OCI-LY1 (cell line): ENCODE measurements at regions not wholly inside any gene's neighbourhood (a gene's known extent, or its start where the extent isn't known, plus 50 kb on each side); places are given as distances from the start of the nearest gene placed in this dataset.

ENCODE experiments used
- EZH2 ChIP-seq: fragments of 200-600 bp; sonication (generic), shearing (Covaris generic); IDR thresholded peaks from 2 replicates; pipeline ENCODE4 v1.8.0; 2017; ENCODE audit warnings: borderline replicate concordance, mixed run types, mild to moderate bottlenecking, antibody characterized with exemption, low read length, moderate library complexity, mixed read lengths
- TF ChIP-seq, protein P1 (sequence below): fragments of 200-600 bp; sonication (generic), shearing (Covaris generic); IDR thresholded peaks from 2 replicates; pipeline ENCODE4 v1.5.1; 2017; ENCODE audit warnings: mild to moderate bottlenecking, antibody characterized with exemption, low read length, moderate library complexity, mixed read lengths

DNA sequence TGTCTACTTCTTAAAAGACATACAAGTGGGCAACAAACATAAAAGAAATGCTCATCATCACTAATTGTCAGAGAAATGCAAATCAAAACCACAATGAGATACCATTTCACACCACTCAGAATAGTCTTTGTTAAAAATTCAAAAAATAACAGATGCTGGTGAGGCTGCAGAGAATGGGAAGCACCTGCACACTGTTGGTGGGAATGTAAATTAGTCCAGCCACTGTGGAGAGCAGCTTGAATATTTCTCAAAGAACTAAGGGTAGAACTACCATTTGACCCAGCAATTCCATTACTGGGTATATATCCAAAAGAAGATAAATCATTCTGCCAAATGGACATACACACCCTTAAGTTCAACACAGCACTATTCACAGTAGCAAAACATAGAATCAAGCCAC is 61.8 kb upstream of the STEAP1 start:
- TF ChIP-seq, protein P1, sequence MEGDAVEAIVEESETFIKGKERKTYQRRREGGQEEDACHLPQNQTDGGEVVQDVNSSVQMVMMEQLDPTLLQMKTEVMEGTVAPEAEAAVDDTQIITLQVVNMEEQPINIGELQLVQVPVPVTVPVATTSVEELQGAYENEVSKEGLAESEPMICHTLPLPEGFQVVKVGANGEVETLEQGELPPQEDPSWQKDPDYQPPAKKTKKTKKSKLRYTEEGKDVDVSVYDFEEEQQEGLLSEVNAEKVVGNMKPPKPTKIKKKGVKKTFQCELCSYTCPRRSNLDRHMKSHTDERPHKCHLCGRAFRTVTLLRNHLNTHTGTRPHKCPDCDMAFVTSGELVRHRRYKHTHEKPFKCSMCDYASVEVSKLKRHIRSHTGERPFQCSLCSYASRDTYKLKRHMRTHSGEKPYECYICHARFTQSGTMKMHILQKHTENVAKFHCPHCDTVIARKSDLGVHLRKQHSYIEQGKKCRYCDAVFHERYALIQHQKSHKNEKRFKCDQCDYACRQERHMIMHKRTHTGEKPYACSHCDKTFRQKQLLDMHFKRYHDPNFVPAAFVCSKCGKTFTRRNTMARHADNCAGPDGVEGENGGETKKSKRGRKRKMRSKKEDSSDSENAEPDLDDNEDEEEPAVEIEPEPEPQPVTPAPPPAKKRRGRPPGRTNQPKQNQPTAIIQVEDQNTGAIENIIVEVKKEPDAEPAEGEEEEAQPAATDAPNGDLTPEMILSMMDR: no peak
- TF ChIP-seq EZH2: no peak
